Esophagus (tissue), 2 donors: ENCODE measurements at regions not wholly inside any gene's neighbourhood (a gene's known extent, or its start where the extent isn't known, plus 50 kb on each side); places are given as distances from the start of the nearest gene placed in this dataset.

Source experiments
- H3K27ac ChIP-seq, 2 donors: one replicate each; pipeline ENCODE4 v1.5.1; 2013; ENCODE audit warnings: low read depth in 2 of 2, mild to moderate bottlenecking in 2 of 2, inconsistent platforms in 1 of 2, low read length in 1 of 2, moderate library complexity in 1 of 2
- H3K27me3 ChIP-seq, 2 donors: one replicate each; pipeline ENCODE4 v1.6.1; 2013; ENCODE audit warnings: low read length in 2 of 2, control low read depth in 1 of 2, mild to moderate bottlenecking in 1 of 2; ENCODE audit not compliant: insufficient read depth in 2 of 2, control insufficient read depth in 1 of 2
- H3K36me3 ChIP-seq, 2 donors: one replicate each; pipeline ENCODE4 v1.6.1; 2013; ENCODE audit warnings: low read length in 1 of 2; ENCODE audit not compliant: control insufficient read depth in 2 of 2, insufficient read depth in 2 of 2
- H3K4me1 ChIP-seq, 2 donors: one replicate each; pipeline ENCODE4 v1.6.1; 2013; ENCODE audit warnings: low read length in 1 of 2; ENCODE audit not compliant: control insufficient read depth in 2 of 2, insufficient read depth in 2 of 2
- H3K4me3 ChIP-seq, 2 donors: one replicate each; pipeline ENCODE4 v1.5.1; 2013; ENCODE audit warnings: low read length in 2 of 2, mild to moderate bottlenecking in 2 of 2, low read depth in 1 of 2, moderate library complexity in 1 of 2
- H3K9me3 ChIP-seq, 2 donors: one replicate each; pipeline ENCODE4 v1.6.1; 2013; ENCODE audit warnings: mild to moderate bottlenecking in 2 of 2, low read depth in 1 of 2, low read length in 1 of 2, moderate library complexity in 1 of 2; ENCODE audit not compliant: control insufficient read depth in 2 of 2, insufficient read depth in 1 of 2
- WGBS, 2 donors: extraction: QIAGEN DNeasy Blood & Tissue Kit; methylation state at CpG; one replicate each; pipeline ENCODE4 v1.1.7; 2013; 5-methylcytosine and 5-hydroxymethylcytosine counted together
- donor health status: healthy with polysubstance abuse.
- donor health status: Bipolar disorder and iron deficiency.

- H3K36me3 ChIP-seq: no peaks in the 10 kb centered on the region
- no peak overlapping the region for H3K4me3 ChIP-seq
- WGBS, 2 donors: 79 to 92% methylated on average over 2 of the region's 2 CpGs
- H3K27me3 ChIP-seq: no peaks in the 10 kb centered on the region
- no peak overlapping the region for H3K27ac ChIP-seq
- no peaks in the 10 kb centered on the region for H3K4me1 ChIP-seq
- H3K9me3 ChIP-seq: no peaks in the 10 kb centered on the region
These were observed 129.3 kb upstream of the STMND1 start for GRCh38 chr6:16972535-16972934.

GRCh38 chr6:16969699-16970655, 131.9 kb upstream of the STMND1 start:
- Histone ChIP-seq H3K27ac (no peak overlapping the region), H3K4me3 (no peak overlapping the region), H3K4me1 (no peaks in the 10 kb centered on the region), H3K36me3 (no peaks in the 10 kb centered on the region), H3K9me3 (no peaks in the 10 kb centered on the region), H3K27me3 (no peaks in the 10 kb centered on the region)
- 30 to 34% methylated on average over 4 of the region's 4 CpGs for WGBS, 2 donors

GRCh38 chr6:16968101-16968500, 133.7 kb upstream of the STMND1 start:
- Histone ChIP-seq H3K27ac (no peak overlapping the region), H3K9me3 (no peaks in the 10 kb centered on the region), H3K27me3 (no peaks in the 10 kb centered on the region), H3K36me3 (no peaks in the 10 kb centered on the region), H3K4me1 (peaks cover 0 to 3% of the 10 kb centered on the region in 2 donors), H3K4me3 (no peak overlapping the region)
- WGBS, 2 donors: 87 to 91% methylated on average over 5 of the region's 5 CpGs

- no peak overlapping the region for H3K27ac ChIP-seq
- H3K9me3 ChIP-seq: no peaks in the 10 kb centered on the region
- H3K4me1 ChIP-seq: peaks cover 0 to 3% of the 10 kb centered on the region in 2 donors
- H3K27me3 ChIP-seq: no peaks in the 10 kb centered on the region
- H3K36me3 ChIP-seq: no peaks in the 10 kb centered on the region
- WGBS, 2 donors: 72 to 85% methylated on average over 2 of the region's 2 CpGs
- H3K4me3 ChIP-seq: no peak overlapping the region
These were observed 134.4 kb upstream of the STMND1 start for GRCh38 chr6:16967470-16967817.

GRCh38 chr6:16966791-16967469, 134.9 kb upstream of the STMND1 start:
- H3K4me3 ChIP-seq: no peak overlapping the region
- no peaks in the 10 kb centered on the region for H3K36me3 ChIP-seq
- peaks cover 0 to 3% of the 10 kb centered on the region in 2 donors for H3K4me1 ChIP-seq
- no peaks in the 10 kb centered on the region for H3K9me3 ChIP-seq
- no peak overlapping the region for H3K27ac ChIP-seq
- H3K27me3 ChIP-seq: no peaks in the 10 kb centered on the region
- 78 to 88% methylated on average over 5 of the region's 5 CpGs for WGBS, 2 donors

- no peaks in the 10 kb centered on the region for H3K27me3 ChIP-seq
- no peaks in the 10 kb centered on the region for H3K36me3 ChIP-seq
- H3K4me1 ChIP-seq: peaks cover 0 to 3% of the 10 kb centered on the region in 2 donors
- H3K4me3 ChIP-seq: no peak overlapping the region
- no peaks in the 10 kb centered on the region for H3K9me3 ChIP-seq
- no peak overlapping the region for H3K27ac ChIP-seq
- 77 to 82% methylated on average over 8 of the region's 8 CpGs for WGBS, 2 donors
These were observed 136.2 kb upstream of the STMND1 start for GRCh38 chr6:16965689-16966088.

GRCh38 chr6:16964553-16965499, 137.0 kb upstream of the STMND1 start:
- H3K9me3 ChIP-seq: no peaks in the 10 kb centered on the region
- no peak overlapping the region for H3K27ac ChIP-seq
- 24 to 26% methylated on average over 21 of the region's 21 CpGs for WGBS, 2 donors
- H3K4me3 ChIP-seq: no peak overlapping the region
- no peaks in the 10 kb centered on the region for H3K27me3 ChIP-seq
- H3K36me3 ChIP-seq: no peaks in the 10 kb centered on the region
- H3K4me1 ChIP-seq: peaks cover 0 to 3% of the 10 kb centered on the region in 2 donors

- Histone ChIP-seq H3K9me3 (no peaks in the 10 kb centered on the region), H3K27me3 (no peaks in the 10 kb centered on the region), H3K4me3 (no peak overlapping the region), H3K36me3 (no peaks in the 10 kb centered on the region), H3K4me1 (peaks cover 0 to 3% of the 10 kb centered on the region in 2 donors), H3K27ac (no peak overlapping the region)
- 70 to 77% methylated on average over 1 of the region's 1 CpG for WGBS, 2 donors
These were observed 140.3 kb upstream of the STMND1 start for GRCh38 chr6:16961577-16961976.

- no peak overlapping the region for H3K4me3 ChIP-seq
- peaks cover 0 to 1% of the 10 kb centered on the region in 2 donors for H3K4me1 ChIP-seq
- 46 to 60% methylated on average over 1 of the region's 1 CpG for WGBS, 2 donors
- no peaks in the 10 kb centered on the region for H3K36me3 ChIP-seq
- no peaks in the 10 kb centered on the region for H3K9me3 ChIP-seq
- H3K27me3 ChIP-seq: no peaks in the 10 kb centered on the region
- H3K27ac ChIP-seq: no peak overlapping the region
These were observed 142.1 kb upstream of the STMND1 start for GRCh38 chr6:16959789-16960188.
